ENCODE measurements at regions not wholly inside any gene's neighbourhood (a gene's known extent, or its start where the extent isn't known, plus 50 kb on each side); places are given as distances from the start of the nearest gene placed in this dataset.
"Not testable (repeated sequence)": the region's sequence is repeated elsewhere in the genome, so short reads cannot be mapped to it uniquely, and the experiment has no call there.

DNA sequence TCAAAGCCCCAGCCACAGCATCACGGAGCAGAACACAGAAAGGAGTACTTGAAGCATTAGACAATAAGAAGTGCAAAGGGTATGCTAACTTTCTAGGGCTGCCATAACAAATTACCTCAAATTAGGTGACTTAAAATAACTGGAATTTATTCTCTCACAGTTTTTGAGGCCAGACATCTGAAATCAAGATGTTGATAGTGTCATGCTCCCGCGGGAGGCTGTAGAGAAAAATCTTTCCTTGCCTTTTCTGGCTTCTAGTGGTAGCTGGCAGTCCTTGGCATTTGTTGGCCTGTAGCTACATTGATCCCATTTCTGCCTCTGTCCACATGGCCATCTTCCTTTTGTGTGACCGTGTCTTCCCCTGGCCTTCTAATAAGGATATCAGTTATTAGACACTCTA lies 51.9 kb upstream of the SPDL1 start:
- no peak for DNase-seq (ENCODE audit: low spot score in 2 of 2)
- in situ Hi-C loops (cut with MboI; ENCODE audit: low sequenced_read_pairs): loop anchor here (25.0 kb wide), 1 partner anchor 544 kb away; no protein-coding TSS in a partner anchor
- H3K27me3 ChIP-seq (ENCODE audit: low read depth): no peaks in the 10 kb centered on the region
- H3K4me1 ChIP-seq: no peaks in the 10 kb centered on the region
- no peaks in the 10 kb centered on the region for H3K9me3 ChIP-seq
- H3K36me3 ChIP-seq (replicated peaks): no peaks in the 10 kb centered on the region
- H3K4me3 ChIP-seq: no peak overlapping the region

- H3K36me3 ChIP-seq (replicated peaks): no peaks in the 10 kb centered on the region
- no peak overlapping the region for H3K4me3 ChIP-seq
- no peak for DNase-seq (ENCODE audit: low spot score in 2 of 2)
- no peaks in the 10 kb centered on the region for H3K27me3 ChIP-seq (ENCODE audit: low read depth)
- in situ Hi-C loops (cut with MboI; ENCODE audit: low sequenced_read_pairs): loop anchor here (25.0 kb wide), 1 partner anchor 541 kb away; no protein-coding TSS in a partner anchor
- H3K4me1 ChIP-seq: no peaks in the 10 kb centered on the region
- H3K9me3 ChIP-seq: no peaks in the 10 kb centered on the region
Measured at GRCh38 chr5:169527863-169528262, 55.7 kb upstream of the SPDL1 start.

DNA sequence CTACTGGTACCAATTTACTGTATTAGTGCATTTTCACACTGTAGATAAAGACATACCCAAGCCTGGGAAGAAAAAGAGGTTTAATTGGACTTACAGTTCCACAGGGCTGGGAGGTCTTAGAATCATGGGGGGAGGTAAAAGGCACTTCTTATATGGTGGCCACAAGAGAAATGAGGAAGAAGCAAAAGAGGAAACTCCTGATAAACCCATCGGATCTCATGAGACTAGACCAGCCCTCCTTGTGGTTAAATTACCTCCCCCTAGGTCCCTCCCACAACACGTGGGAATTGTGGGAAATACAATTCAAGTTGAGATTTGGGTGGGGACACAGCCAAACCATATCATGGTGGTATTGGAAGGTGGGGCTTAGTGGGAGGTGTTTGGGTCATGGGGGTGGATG lies 56.5 kb upstream of the SPDL1 start:
- in situ Hi-C loops (cut with MboI; ENCODE audit: low sequenced_read_pairs): loop anchor here (25.0 kb wide), 1 partner anchor 540 kb away; no protein-coding TSS in a partner anchor
- Histone ChIP-seq H3K27me3 (ENCODE audit: low read depth) (no peaks in the 10 kb centered on the region), H3K4me3 (no peak overlapping the region), H3K9me3 (no peaks in the 10 kb centered on the region), H3K4me1 (no peaks in the 10 kb centered on the region), H3K36me3 (replicated peaks) (no peaks in the 10 kb centered on the region)
- DNase-seq (ENCODE audit: low spot score in 2 of 2): no peak

DNA sequence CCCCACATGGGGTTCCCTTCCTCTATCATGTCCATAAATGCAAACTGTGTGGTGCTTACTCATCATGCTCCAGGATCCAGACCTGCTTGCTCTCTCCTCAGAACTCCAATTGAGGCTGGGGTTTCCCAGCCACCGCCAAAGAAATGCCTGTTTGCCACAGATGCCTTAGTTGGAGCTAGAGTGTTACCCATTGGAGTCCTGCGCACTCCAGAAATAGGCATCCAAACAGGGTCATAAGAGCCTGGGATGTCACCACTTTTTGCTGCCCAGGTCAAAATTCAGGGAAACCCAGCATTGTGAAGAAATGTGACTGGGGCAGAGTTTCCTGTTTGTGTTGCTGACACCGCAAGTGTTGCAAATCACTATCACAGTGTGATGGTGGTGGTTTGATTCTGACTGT lies 60.7 kb upstream of the SPDL1 start:
- no peaks in the 10 kb centered on the region for H3K9me3 ChIP-seq
- no peak for DNase-seq (ENCODE audit: low spot score in 2 of 2)
- H3K27me3 ChIP-seq (ENCODE audit: low read depth): no peaks in the 10 kb centered on the region
- H3K36me3 ChIP-seq (replicated peaks): no peaks in the 10 kb centered on the region
- H3K4me1 ChIP-seq: no peaks in the 10 kb centered on the region
- in situ Hi-C loops (cut with MboI; ENCODE audit: low sequenced_read_pairs): no loop called here
- H3K4me3 ChIP-seq: no peak overlapping the region

GRCh38 chr5:169521366-169521983 lies 62.1 kb upstream of the SPDL1 start:
- in situ Hi-C loops (cut with MboI; ENCODE audit: low sequenced_read_pairs): no loop called here

DNA sequence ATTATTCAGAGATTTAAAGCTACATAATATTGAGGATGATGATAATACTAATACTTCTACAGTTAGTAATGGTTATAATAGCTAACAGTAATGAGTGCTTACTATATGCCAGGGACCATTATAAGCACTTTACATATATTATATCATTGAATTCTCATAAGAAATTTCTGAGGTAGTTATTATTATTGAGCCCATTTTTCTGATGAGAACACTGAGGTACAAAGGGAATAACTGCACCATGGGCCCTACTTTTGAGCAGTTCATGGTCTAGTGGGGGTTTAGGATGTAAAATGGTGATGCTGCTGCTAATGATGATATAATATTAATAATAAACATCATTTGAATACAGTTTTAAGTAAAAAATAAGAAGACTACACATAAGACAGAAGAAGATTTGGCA lies 64.2 kb upstream of the SPDL1 start:
- H3K4me3 ChIP-seq: no peak overlapping the region
- H3K4me1 ChIP-seq: no peaks in the 10 kb centered on the region
- H3K36me3 ChIP-seq (replicated peaks): no peaks in the 10 kb centered on the region
- DNase-seq (ENCODE audit: low spot score in 2 of 2): no peak
- no peaks in the 10 kb centered on the region for H3K9me3 ChIP-seq
- no peaks in the 10 kb centered on the region for H3K27me3 ChIP-seq (ENCODE audit: low read depth)
- in situ Hi-C loops (cut with MboI; ENCODE audit: low sequenced_read_pairs): no loop called here

More at GRCh38 chr5:169521366-169521983, 62.1 kb upstream of the SPDL1 start:
- Histone ChIP-seq H3K4me1 (no peaks in the 10 kb centered on the region), H3K9me3 (no peaks in the 10 kb centered on the region), H3K4me3 (no peak overlapping the region), H3K36me3 (replicated peaks) (no peaks in the 10 kb centered on the region), H3K27me3 (ENCODE audit: low read depth) (no peaks in the 10 kb centered on the region)
- no peak for DNase-seq (ENCODE audit: low spot score in 2 of 2)

DNA sequence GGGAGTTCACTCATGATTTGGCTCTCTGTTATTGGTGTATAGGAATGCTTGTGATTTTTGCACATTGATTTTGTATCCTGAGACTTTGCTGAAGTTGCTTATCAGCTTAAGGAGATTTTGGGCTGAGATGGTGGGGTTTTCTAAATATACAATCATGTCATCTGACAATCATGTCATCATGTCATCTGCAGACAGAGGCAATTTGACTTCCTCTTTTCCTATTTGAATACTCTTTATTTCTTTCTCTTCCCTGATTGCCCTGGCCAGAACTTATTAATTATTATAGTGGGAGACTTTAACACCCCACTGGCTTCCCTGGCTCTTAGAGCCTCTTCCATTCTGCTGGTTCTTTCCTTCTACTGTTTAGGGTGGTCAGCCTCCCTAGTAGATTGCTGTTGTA lies 64.8 kb upstream of the SPDL1 start:
- DNase-seq (ENCODE audit: low spot score in 2 of 2); H3K9me3 ChIP-seq; H3K4me3 ChIP-seq; H3K4me1 ChIP-seq; H3K36me3 ChIP-seq (replicated peaks); in situ Hi-C loops (cut with MboI; ENCODE audit: low sequenced_read_pairs); H3K27me3 ChIP-seq (ENCODE audit: low read depth): not testable (repeated sequence)

- DNase-seq (ENCODE audit: low spot score in 2 of 2): no peak
- H3K4me3 ChIP-seq: no peak overlapping the region
- no peaks in the 10 kb centered on the region for H3K9me3 ChIP-seq
- no peaks in the 10 kb centered on the region for H3K4me1 ChIP-seq
- no peaks in the 10 kb centered on the region for H3K27me3 ChIP-seq (ENCODE audit: low read depth)
- in situ Hi-C loops (cut with MboI; ENCODE audit: low sequenced_read_pairs): no loop called here
- no peaks in the 10 kb centered on the region for H3K36me3 ChIP-seq (replicated peaks)
Measured at GRCh38 chr5:169512385-169512784, 71.2 kb upstream of the SPDL1 start.

GRCh38 chr5:169511708-169512107 lies 71.9 kb upstream of the SPDL1 start:
- in situ Hi-C loops (cut with MboI; ENCODE audit: low sequenced_read_pairs): no loop called here
- no peaks in the 10 kb centered on the region for H3K36me3 ChIP-seq (replicated peaks)

GRCh38 chr5:169507051-169507450 lies 76.5 kb upstream of the SPDL1 start:
- H3K4me3 ChIP-seq: no peak overlapping the region
- in situ Hi-C loops (cut with MboI; ENCODE audit: low sequenced_read_pairs): no loop called here
- no peaks in the 10 kb centered on the region for H3K36me3 ChIP-seq (replicated peaks)
- no peak for DNase-seq (ENCODE audit: low spot score in 2 of 2)
- H3K9me3 ChIP-seq: no peaks in the 10 kb centered on the region
- H3K27me3 ChIP-seq (ENCODE audit: low read depth): no peaks in the 10 kb centered on the region; the same call in 1 of the 2 replicates
- no peaks in the 10 kb centered on the region for H3K4me1 ChIP-seq

More at GRCh38 chr5:169511708-169512107, 71.9 kb upstream of the SPDL1 start:
- no peak overlapping the region for H3K4me3 ChIP-seq
- DNase-seq (ENCODE audit: low spot score in 2 of 2): no peak
- no peaks in the 10 kb centered on the region for H3K27me3 ChIP-seq (ENCODE audit: low read depth)
- H3K9me3 ChIP-seq: no peaks in the 10 kb centered on the region
- no peaks in the 10 kb centered on the region for H3K4me1 ChIP-seq

GRCh38 chr5:169503886-169504285 lies 79.7 kb upstream of the SPDL1 start:
- no peaks in the 10 kb centered on the region for H3K4me1 ChIP-seq
- no peaks in the 10 kb centered on the region; the same call in 1 of the 2 replicates for H3K27me3 ChIP-seq (ENCODE audit: low read depth)
- DNase-seq (ENCODE audit: low spot score in 2 of 2): no peak
- no peaks in the 10 kb centered on the region for H3K36me3 ChIP-seq (replicated peaks)
- no peak overlapping the region for H3K4me3 ChIP-seq
- in situ Hi-C loops (cut with MboI; ENCODE audit: low sequenced_read_pairs): no loop called here
- no peaks in the 10 kb centered on the region for H3K9me3 ChIP-seq

DNA sequence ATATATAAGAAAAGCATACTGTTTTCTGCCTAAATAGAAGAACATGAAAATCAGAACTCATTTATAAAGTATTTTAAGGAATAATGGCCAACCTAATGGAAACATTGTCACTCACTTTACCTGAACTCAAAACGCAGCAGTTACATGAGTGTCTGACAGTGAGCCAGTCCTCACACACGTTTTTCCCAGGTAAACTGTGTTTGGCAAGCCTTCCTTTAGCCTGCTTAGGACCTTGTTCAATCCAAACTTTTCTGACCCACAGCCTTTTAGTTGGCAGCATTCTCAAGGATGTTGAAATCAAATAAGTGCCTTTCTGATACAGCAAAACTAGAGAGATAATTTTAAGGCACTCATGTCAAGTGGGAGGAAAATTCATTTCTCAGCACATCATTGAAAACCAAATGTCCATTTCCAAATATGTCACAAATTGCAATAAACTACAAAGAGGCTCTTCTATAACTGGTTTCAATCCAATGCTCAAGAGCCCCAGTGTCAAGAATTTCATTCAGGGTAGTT lies 83.5 kb upstream of the SPDL1 start:
- Histone ChIP-seq H3K4me1 (no peaks in the 10 kb centered on the region), H3K36me3 (replicated peaks) (no peaks in the 10 kb centered on the region), H3K4me3 (no peak overlapping the region), H3K9me3 (no peaks in the 10 kb centered on the region), H3K27me3 (ENCODE audit: low read depth) (no peaks in the 10 kb centered on the region; the same call in 1 of the 2 replicates)
- no peak for DNase-seq (ENCODE audit: low spot score in 2 of 2)
- in situ Hi-C loops (cut with MboI; ENCODE audit: low sequenced_read_pairs): no loop called here

GRCh38 chr5:169496878-169497277 lies 86.7 kb upstream of the SPDL1 start:
- no peaks in the 10 kb centered on the region for H3K36me3 ChIP-seq (replicated peaks)
- H3K4me3 ChIP-seq: no peak overlapping the region
- no peaks in the 10 kb centered on the region for H3K4me1 ChIP-seq
- no peaks in the 10 kb centered on the region for H3K9me3 ChIP-seq
- DNase-seq (ENCODE audit: low spot score in 2 of 2): no peak
- in situ Hi-C loops (cut with MboI; ENCODE audit: low sequenced_read_pairs): no loop called here
- H3K27me3 ChIP-seq (ENCODE audit: low read depth): no peaks in the 10 kb centered on the region

DNA sequence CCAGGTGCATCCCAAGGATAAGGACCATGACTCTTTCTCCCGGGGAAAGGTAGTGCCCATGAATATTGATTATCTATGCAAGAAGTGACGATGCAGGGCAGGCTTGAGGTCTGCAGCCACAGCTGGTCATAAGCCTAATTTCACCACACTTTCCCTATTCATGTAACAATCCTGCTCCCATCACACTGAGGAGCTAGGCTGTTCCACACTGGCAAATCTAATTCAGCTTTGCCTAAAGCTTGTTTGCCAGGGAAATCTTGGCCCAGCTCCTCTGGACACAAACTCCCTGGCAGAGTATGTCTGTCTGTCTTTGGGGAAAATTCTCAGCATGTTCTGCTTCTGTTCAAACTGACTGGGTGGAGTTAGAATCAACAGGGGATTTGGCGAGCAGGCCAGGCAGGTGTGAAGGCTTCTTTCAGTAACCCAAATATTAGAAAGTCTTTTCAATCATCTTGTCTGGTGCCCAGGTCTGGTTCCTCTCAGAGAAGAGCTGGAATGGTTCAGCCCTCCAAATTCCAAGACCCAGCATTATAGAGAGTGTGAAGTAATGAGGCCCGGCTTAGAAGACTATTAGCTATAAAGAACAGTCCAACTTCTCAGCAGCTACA lies 88.5 kb upstream of the SPDL1 start:
- H3K27me3 ChIP-seq (ENCODE audit: low read depth): no peaks in the 10 kb centered on the region
- in situ Hi-C loops (cut with MboI; ENCODE audit: low sequenced_read_pairs): no loop called here
- H3K4me3 ChIP-seq: no peak overlapping the region

More for the DNA sequence above, 88.5 kb upstream of the SPDL1 start:
- DNase-seq (ENCODE audit: low spot score in 2 of 2): no peak
- H3K36me3 ChIP-seq (replicated peaks): no peaks in the 10 kb centered on the region
- H3K4me1 ChIP-seq: no peaks in the 10 kb centered on the region
- H3K9me3 ChIP-seq: no peaks in the 10 kb centered on the region

Measured in HAP-1 (cell line).